Gastrocnemius medialis (tissue), 4 donors: ENCODE measurements at regions not wholly inside any gene's neighbourhood (a gene's known extent, or its start where the extent isn't known, plus 50 kb on each side); places are given as distances from the start of the nearest gene placed in this dataset.

ENCODE experiments used
- POLR2A ChIP-seq, 2 donors: fragments of 450-650 bp; IDR thresholded peaks; one replicate each; pipeline ENCODE4 v1.6.1; 2017; ENCODE audit warnings: antibody characterized with exemption in 2 of 2, mild to moderate bottlenecking in 2 of 2, moderate library complexity in 2 of 2
- TF ChIP-seq, protein P1 (sequence below), 5 experiments: fragments of 450-650 bp in 3 of 5; fragments of 200-600 bp in 2 of 5; sonication (generic) in 2 of 5; IDR thresholded peaks in 4 of 5; conservative IDR thresholded peaks in 1 of 5; 1 replicate in 4 of 5; 2 replicates in 1 of 5; pipeline ENCODE4 v1.5.1; 2016 to 2019; ENCODE audit warnings: antibody characterized with exemption in 5 of 5, mild to moderate bottlenecking in 3 of 5, moderate library complexity in 3 of 5

DNA sequence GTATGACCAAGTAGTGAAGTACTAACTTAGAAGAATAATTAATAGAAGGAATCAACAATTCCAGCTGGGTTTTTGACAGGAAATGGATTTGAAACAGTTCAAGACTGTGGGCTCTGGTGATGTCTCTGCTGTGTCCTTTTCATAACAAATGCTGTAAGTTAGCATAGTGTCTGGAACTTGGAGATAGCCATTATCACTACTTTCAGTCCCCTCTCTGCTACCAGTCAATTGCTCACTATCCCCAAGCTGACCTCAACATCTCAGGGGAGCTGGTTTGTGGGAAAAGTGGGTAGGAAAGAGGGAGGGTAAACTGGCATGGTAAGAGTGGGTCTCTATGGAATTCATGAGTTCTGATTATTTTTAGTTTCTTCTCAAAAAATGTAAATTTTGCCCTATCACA is 231.4 kb upstream of the MID1 start:
- TF ChIP-seq, protein P1, sequence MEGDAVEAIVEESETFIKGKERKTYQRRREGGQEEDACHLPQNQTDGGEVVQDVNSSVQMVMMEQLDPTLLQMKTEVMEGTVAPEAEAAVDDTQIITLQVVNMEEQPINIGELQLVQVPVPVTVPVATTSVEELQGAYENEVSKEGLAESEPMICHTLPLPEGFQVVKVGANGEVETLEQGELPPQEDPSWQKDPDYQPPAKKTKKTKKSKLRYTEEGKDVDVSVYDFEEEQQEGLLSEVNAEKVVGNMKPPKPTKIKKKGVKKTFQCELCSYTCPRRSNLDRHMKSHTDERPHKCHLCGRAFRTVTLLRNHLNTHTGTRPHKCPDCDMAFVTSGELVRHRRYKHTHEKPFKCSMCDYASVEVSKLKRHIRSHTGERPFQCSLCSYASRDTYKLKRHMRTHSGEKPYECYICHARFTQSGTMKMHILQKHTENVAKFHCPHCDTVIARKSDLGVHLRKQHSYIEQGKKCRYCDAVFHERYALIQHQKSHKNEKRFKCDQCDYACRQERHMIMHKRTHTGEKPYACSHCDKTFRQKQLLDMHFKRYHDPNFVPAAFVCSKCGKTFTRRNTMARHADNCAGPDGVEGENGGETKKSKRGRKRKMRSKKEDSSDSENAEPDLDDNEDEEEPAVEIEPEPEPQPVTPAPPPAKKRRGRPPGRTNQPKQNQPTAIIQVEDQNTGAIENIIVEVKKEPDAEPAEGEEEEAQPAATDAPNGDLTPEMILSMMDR (IDR thresholded peaks at IDR 0.05 in 4 of 5, conservative IDR thresholded peaks at IDR 0.05 in 1 of 5) = no peak
- TF ChIP-seq POLR2A (IDR thresholded peaks at IDR 0.05) = no peak
